NB4 (cell line): ENCODE measurements at regions not wholly inside any gene's neighbourhood (a gene's known extent, or its start where the extent isn't known, plus 50 kb on each side); places are given as distances from the start of the nearest gene placed in this dataset.
A peak's percentile ranks its signal among the peaks of the same experiment; 100 is the strongest.
"Not testable (repeated sequence)": the region's sequence is repeated elsewhere in the genome, so short reads cannot be mapped to it uniquely, and the experiment has no call there.

Experiments used
- DNase-seq: peaks from one replicate; pipeline ENCODE4 v3.0.0; 2010; ENCODE audit warnings: low read depth
- H3K4me3 ChIP-seq: one replicate; pipeline ENCODE4 v1.5.1; 2011; ENCODE audit warnings: mild to moderate bottlenecking, low read depth, low read length, moderate library complexity
- CTCF ChIP-seq: IDR thresholded peaks from one replicate; pipeline ENCODE4 v1.5.1; 2012; ENCODE audit warnings: low read depth, low read length
- MAX ChIP-seq: IDR thresholded peaks from 2 replicates; pipeline ENCODE4 v1.6.1; 2011; ENCODE audit warnings: low read depth, low read length
- MYC ChIP-seq: IDR thresholded peaks from 2 replicates; pipeline ENCODE4 v1.6.1; 2011; ENCODE audit warnings: low read depth, low read length
- POLR2A ChIP-seq: IDR thresholded peaks from 2 replicates; pipeline ENCODE4 v1.6.1; 2011; ENCODE audit warnings: mild to moderate bottlenecking; ENCODE audit not compliant: insufficient read length; ENCODE audit errors: extremely low read depth

GRCh38 chr13:52324831-52325230 is 81.1 kb downstream of the THSD1 start:
- DNase-seq, H3K4me3 ChIP-seq: not testable (repeated sequence)

- no peak overlapping the region for H3K4me3 ChIP-seq
- TF ChIP-seq MYC = no peak
- TF ChIP-seq POLR2A = no peak
- no peak for TF ChIP-seq CTCF
- TF ChIP-seq MAX = no peak
- DNase-seq = peak; percentile 22
These were observed 86.1 kb downstream of the THSD1 start for GRCh38 chr13:52319876-52320275.

GRCh38 chr13:52309833-52310232 is 96.1 kb downstream of the THSD1 start:
- H3K4me3 ChIP-seq, DNase-seq: not testable (repeated sequence)

- not testable (repeated sequence) for DNase-seq, H3K4me3 ChIP-seq
These were observed 99.6 kb downstream of the THSD1 start for GRCh38 chr13:52306336-52306735.

- not testable (repeated sequence) for H3K4me3 ChIP-seq, DNase-seq
These were observed 102.9 kb downstream of the THSD1 start for GRCh38 chr13:52303098-52303497.

GRCh38 chr13:52302688-52303087 is 103.3 kb downstream of the THSD1 start:
- not testable (repeated sequence) for DNase-seq, H3K4me3 ChIP-seq

GRCh38 chr13:52301810-52302400 is 104.1 kb downstream of the THSD1 start:
- not testable (repeated sequence) for DNase-seq, H3K4me3 ChIP-seq

- H3K4me3 ChIP-seq, DNase-seq: not testable (repeated sequence)
These were observed 107.8 kb downstream of the THSD1 start for GRCh38 chr13:52298079-52298661.

GRCh38 chr13:52288891-52289290 is 117.1 kb downstream of the THSD1 start:
- not testable (repeated sequence) for DNase-seq, H3K4me3 ChIP-seq

GRCh38 chr13:52281387-52281786 is 122.0 kb upstream of the NEK3 start:
- not testable (repeated sequence) for H3K4me3 ChIP-seq, DNase-seq

- not testable (repeated sequence) for DNase-seq, H3K4me3 ChIP-seq
These were observed 120.0 kb upstream of the NEK3 start for GRCh38 chr13:52279408-52279807.

GRCh38 chr13:52254299-52254698 is 94.9 kb upstream of the NEK3 start:
- not testable (repeated sequence) for H3K4me3 ChIP-seq, DNase-seq

GRCh38 chr13:52240752-52241151 is 81.4 kb upstream of the NEK3 start:
- not testable (repeated sequence) for H3K4me3 ChIP-seq, DNase-seq
